CD4-positive, CD25-positive, alpha-beta regulatory T cell (primary cell): ENCODE measurements at regions not wholly inside any gene's neighbourhood (a gene's known extent, or its start where the extent isn't known, plus 50 kb on each side); places are given as distances from the start of the nearest gene placed in this dataset.

Source experiments
- ATAC-seq, 2 donors: fragments of 150-1000 bp; cut with Tn5 transposase; one replicate each; pipeline ENCODE4 v1.10.0; 2021; ENCODE audit warnings: low read depth in 2 of 2, moderate number of reproducible peaks in 2 of 2, moderate library complexity in 1 of 2
- DNase-seq, 3 donors: peaks; one replicate each; pipeline versions ENCODE4 v3.0.0 to v3.0.0-alpha.2; 2012 to 2022; ENCODE audit warnings: mixed read lengths in 1 of 3
- H3K27ac ChIP-seq: one replicate; pipeline ENCODE4 v1.7.0; 2013; ENCODE audit warnings: mild to moderate bottlenecking, low read length; ENCODE audit not compliant: insufficient read depth, poor library complexity, severe bottlenecking
- H3K27me3 ChIP-seq: one replicate; pipeline ENCODE4 v1.7.0; 2013; ENCODE audit warnings: low read length; ENCODE audit not compliant: control insufficient read depth, insufficient read depth
- H3K36me3 ChIP-seq: one replicate; pipeline ENCODE4 v1.7.0; 2013; ENCODE audit warnings: mild to moderate bottlenecking, low read length, moderate library complexity; ENCODE audit not compliant: control insufficient read depth, insufficient read depth
- H3K4me1 ChIP-seq: 2 replicates; pipeline ENCODE4 v1.7.0; 2013; ENCODE audit warnings: mild to moderate bottlenecking, low read length; ENCODE audit not compliant: insufficient read depth, control insufficient read depth, poor library complexity, severe bottlenecking
- H3K4me3 ChIP-seq: one replicate; pipeline ENCODE4 v1.7.0; 2013; ENCODE audit warnings: low read depth, mild to moderate bottlenecking, low read length, moderate library complexity
- H3K9me3 ChIP-seq, 2 experiments: 1 replicate in 1 of 2; 2 replicates in 1 of 2; pipeline ENCODE4 v1.7.0; 2013; ENCODE audit warnings: low read length in 2 of 2, mild to moderate bottlenecking in 1 of 2, moderate library complexity in 1 of 2; ENCODE audit not compliant: control insufficient read depth in 2 of 2
- H3K27ac Mint-ChIP-seq, 3 donors: one replicate each; pipeline ENCODE4 v1.8.0; 2020 to 2022; ENCODE audit warnings: mild to moderate bottlenecking in 3 of 3, mixed read lengths in 3 of 3, moderate library complexity in 2 of 3
- H3K27me3 Mint-ChIP-seq: one replicate; pipeline ENCODE4 v1.8.0; 2022; ENCODE audit warnings: mild to moderate bottlenecking, mixed read lengths
- H3K36me3 Mint-ChIP-seq: one replicate; pipeline ENCODE4 v1.8.0; 2020; ENCODE audit warnings: mixed read lengths
- H3K4me1 Mint-ChIP-seq, 4 donors: one replicate each; pipeline ENCODE4 v1.8.0; 2020 to 2022; ENCODE audit warnings: mixed read lengths in 4 of 4, mild to moderate bottlenecking in 1 of 4
- H3K4me3 Mint-ChIP-seq, 4 donors: one replicate each; pipeline ENCODE4 v1.8.0; 2020 to 2022; ENCODE audit warnings: mild to moderate bottlenecking in 4 of 4, mixed read lengths in 4 of 4, moderate library complexity in 3 of 4
- H3K9me3 Mint-ChIP-seq, 7 donors: one replicate each; pipeline ENCODE4 v1.8.0; 2020 to 2022; ENCODE audit warnings: mixed read lengths in 7 of 7, mild to moderate bottlenecking in 3 of 7, moderate library complexity in 2 of 7

DNA sequence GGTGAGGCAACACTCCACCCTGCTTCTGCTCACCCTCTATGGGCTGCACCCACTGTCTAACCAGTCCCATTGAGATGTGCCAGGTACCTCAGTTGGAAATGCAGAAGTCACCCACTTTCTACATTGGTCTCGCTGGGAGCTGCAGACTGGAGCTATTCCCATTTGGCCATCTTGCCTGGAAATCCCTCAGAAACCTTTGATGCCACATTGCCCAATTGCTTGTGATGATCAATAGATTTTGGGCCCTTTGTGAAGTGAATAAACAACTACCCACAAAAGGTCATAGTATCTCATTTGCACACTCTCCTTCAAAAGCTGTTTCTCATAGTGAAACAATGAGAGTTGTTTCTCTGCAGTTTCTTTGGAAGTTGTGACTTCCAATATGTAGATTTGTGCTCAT is 742.9 kb downstream of the INHBA start:
- no peak for ATAC-seq
- no peak for DNase-seq
- Mint-ChIP-seq H3K36me3 (no peaks in the 10 kb centered on the region), H3K9me3 (peaks cover 0 to 13% (median 4%) of the 10 kb centered on the region in 7 donors), H3K27me3 (no peaks in the 10 kb centered on the region), H3K4me1 (no peaks in the 10 kb centered on the region), H3K4me3 (no peak overlapping the region), H3K27ac (no peak overlapping the region)
- H3K27ac ChIP-seq = no peak overlapping the region
- H3K9me3 ChIP-seq = no peaks in the 10 kb centered on the region
- H3K36me3 ChIP-seq = no peaks in the 10 kb centered on the region
- no peak overlapping the region for H3K4me3 ChIP-seq
- no peaks in the 10 kb centered on the region for H3K27me3 ChIP-seq
- no peaks in the 10 kb centered on the region for H3K4me1 ChIP-seq

DNA sequence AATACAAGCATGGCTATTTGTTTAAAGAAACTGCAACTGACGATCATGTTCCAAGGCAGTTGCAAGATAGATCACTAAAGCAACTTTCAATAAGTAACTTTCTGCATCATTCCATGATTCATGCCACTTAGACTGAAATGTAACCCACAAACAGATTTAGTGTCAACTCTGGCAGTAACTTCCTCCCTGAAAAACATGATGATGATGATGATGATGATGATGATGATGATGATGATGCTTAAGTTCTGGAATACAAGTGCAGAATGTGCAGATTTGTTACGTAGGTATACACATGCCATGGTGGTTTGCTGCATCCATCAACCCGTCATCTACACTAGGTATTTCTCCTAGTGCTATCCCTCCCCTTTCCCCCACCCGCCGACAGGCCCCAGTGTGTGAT is 754.7 kb downstream of the INHBA start:
- no peaks in the 10 kb centered on the region for H3K36me3 ChIP-seq
- Mint-ChIP-seq H3K4me1 (no peaks in the 10 kb centered on the region), H3K27me3 (no peaks in the 10 kb centered on the region), H3K4me3 (no peak overlapping the region), H3K27ac (no peak overlapping the region), H3K9me3 (peaks cover 0 to 46% (median 11%) of the 10 kb centered on the region in 7 donors), H3K36me3 (no peaks in the 10 kb centered on the region)
- H3K4me1 ChIP-seq = no peaks in the 10 kb centered on the region
- DNase-seq (no peak), ATAC-seq (no peak)
- no peaks in the 10 kb centered on the region for H3K27me3 ChIP-seq
- no peak overlapping the region for H3K27ac ChIP-seq
- no peak overlapping the region for H3K4me3 ChIP-seq
- peaks cover 6 to 20% of the 10 kb centered on the region in 2 experiments for H3K9me3 ChIP-seq

DNA sequence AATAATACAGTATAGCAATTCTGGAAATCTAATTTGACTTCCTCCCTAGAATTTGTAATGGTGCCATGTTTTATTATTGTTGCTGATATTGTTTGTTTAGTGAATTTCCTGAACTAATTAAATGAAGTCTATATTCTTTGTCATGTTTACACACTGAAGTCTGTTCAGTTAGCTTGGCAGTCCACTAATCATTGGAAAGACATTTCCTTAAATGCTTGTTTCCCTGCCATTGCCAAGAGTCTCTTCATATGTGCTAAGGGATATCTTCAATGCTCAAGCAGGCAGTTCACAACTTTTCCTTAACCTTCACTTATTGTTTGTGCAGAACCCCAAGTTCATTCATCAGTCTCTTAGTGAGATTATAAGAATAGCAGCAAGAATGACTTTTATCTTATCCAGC is 755.3 kb downstream of the INHBA start:
- H3K9me3 Mint-ChIP-seq = peaks cover 0 to 44% (median 13%) of the 10 kb centered on the region in 7 donors
- Histone ChIP-seq H3K36me3 (no peaks in the 10 kb centered on the region), H3K4me3 (no peak overlapping the region), H3K27me3 (no peaks in the 10 kb centered on the region), H3K9me3 (peaks cover 6 to 20% of the 10 kb centered on the region in 2 experiments), H3K4me1 (no peaks in the 10 kb centered on the region), H3K27ac (no peak overlapping the region)
- H3K36me3 Mint-ChIP-seq = no peaks in the 10 kb centered on the region
- no peaks in the 10 kb centered on the region for H3K27me3 Mint-ChIP-seq
- no peak overlapping the region for H3K4me3 Mint-ChIP-seq
- no peak overlapping the region for H3K27ac Mint-ChIP-seq
- ATAC-seq = no peak
- no peak for DNase-seq
- no peaks in the 10 kb centered on the region for H3K4me1 Mint-ChIP-seq

DNA sequence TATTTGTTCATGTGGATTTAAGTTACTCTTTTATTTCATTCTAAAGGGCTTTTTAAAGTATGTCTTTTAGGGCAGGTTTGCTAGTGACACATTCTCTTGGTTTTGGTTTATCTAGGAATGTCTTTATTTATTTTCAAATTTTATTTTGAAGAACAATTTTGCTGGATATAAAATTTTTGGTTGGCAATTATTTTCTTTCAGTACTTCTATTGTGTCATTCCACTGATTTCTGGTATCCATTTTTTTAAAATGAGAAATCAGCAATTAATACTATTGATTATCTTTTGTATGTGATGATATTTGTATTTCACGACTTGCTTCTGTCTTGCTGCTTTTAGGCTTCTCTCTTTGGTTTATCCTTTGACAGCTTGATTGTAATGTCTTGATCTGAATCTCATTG is 756.3 kb downstream of the INHBA start:
- Histone ChIP-seq H3K4me1 (no peaks in the 10 kb centered on the region), H3K27ac (no peak overlapping the region), H3K9me3 (peaks cover 6 to 20% of the 10 kb centered on the region in 2 experiments), H3K36me3 (no peaks in the 10 kb centered on the region), H3K4me3 (no peak overlapping the region), H3K27me3 (no peaks in the 10 kb centered on the region)
- Mint-ChIP-seq H3K36me3 (no peaks in the 10 kb centered on the region), H3K27me3 (no peaks in the 10 kb centered on the region), H3K27ac (no peak overlapping the region), H3K4me1 (no peaks in the 10 kb centered on the region), H3K9me3 (peaks cover 0 to 48% (median 11%) of the 10 kb centered on the region in 7 donors), H3K4me3 (no peak overlapping the region)
- no peak for DNase-seq
- ATAC-seq = no peak

DNA sequence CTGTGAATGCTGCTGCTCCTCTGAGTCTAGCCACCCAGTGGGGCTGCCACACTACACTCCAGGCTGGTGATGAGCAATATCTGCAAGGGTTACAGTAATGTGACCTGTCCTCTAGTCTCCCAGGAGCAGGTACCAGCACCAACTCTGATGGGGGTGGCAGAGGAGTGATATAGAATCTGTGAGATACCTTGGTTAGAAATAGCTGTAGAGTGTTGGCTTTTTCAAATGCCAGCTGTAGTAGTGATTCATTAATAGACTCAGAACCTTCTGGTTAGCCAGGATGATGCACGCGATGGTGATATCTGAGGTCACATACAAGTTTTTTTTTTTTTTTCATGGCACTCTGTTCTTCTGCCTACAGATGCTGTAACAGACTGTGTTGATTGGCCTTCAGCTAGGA is 757.1 kb downstream of the INHBA start:
- Histone ChIP-seq H3K36me3 (no peaks in the 10 kb centered on the region), H3K4me1 (no peaks in the 10 kb centered on the region), H3K27ac (no peak overlapping the region), H3K9me3 (peaks cover 6 to 20% of the 10 kb centered on the region in 2 experiments), H3K4me3 (no peak overlapping the region), H3K27me3 (no peaks in the 10 kb centered on the region)
- Mint-ChIP-seq H3K4me3 (no peak overlapping the region), H3K27me3 (no peaks in the 10 kb centered on the region), H3K36me3 (no peaks in the 10 kb centered on the region), H3K9me3 (peaks cover 0 to 44% (median 9%) of the 10 kb centered on the region in 7 donors), H3K4me1 (no peaks in the 10 kb centered on the region), H3K27ac (no peak overlapping the region)
- DNase-seq = no peak
- ATAC-seq = no peak

DNA sequence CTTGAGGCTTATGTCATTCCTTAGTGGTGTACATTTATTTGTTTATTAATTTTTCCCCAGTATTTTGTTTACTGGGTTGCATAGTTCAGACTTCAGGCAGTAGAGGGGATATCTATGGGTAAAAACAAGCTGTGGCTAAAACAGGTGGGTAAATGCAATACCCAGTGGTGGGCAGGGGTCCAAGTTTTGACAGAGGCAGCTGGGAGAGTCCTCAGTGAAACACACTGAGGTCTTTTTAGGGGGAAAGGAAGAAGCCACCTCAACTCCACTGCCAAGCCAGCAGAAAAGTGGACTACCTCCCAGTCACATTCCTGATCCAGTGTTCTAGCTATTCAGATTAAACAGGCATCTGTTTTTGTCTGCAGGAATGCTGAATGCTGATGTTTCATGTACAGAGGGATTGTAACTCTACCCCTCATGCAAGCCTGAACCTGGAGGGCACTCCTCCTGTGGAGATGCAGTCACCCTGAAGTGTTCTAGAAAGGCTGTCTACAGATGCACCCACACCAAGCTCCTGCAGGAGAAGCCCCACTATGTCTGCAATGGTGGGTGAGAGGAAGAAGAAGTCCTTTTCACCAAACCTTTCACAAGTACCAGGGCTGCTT is 757.8 kb downstream of the INHBA start:
- H3K36me3 Mint-ChIP-seq = no peaks in the 10 kb centered on the region
- Histone ChIP-seq H3K36me3 (no peaks in the 10 kb centered on the region), H3K4me3 (no peak overlapping the region), H3K27me3 (no peaks in the 10 kb centered on the region), H3K9me3 (peaks cover 6 to 20% of the 10 kb centered on the region in 2 experiments), H3K4me1 (no peaks in the 10 kb centered on the region), H3K27ac (no peak overlapping the region)
- no peak overlapping the region for H3K27ac Mint-ChIP-seq
- no peak for ATAC-seq
- no peak overlapping the region for H3K4me3 Mint-ChIP-seq
- H3K27me3 Mint-ChIP-seq = no peaks in the 10 kb centered on the region
- peaks cover 0 to 40% (median 9%) of the 10 kb centered on the region in 7 donors for H3K9me3 Mint-ChIP-seq
- no peak for DNase-seq
- H3K4me1 Mint-ChIP-seq = no peaks in the 10 kb centered on the region

DNA sequence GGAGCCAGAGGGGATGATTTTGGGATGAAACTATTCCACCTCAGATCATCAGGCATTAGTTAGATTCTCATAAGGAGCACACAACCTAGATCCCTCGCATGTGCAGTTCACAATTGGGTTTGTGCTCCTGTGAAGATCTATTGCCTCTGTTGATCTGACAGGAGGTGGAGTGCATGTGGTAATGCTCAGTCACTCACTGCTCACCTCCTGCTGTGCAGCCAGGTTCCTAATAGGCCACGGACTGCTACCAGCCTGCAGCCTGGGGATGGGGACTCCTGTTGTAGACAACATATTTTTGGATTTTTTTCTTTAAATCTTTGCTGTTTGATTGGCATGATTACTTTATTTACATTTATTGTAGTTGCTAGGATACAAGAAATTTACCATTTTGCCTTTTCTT is 765.0 kb downstream of the INHBA start:
- Mint-ChIP-seq H3K9me3 (peaks cover 1 to 29% (median 6%) of the 10 kb centered on the region in 7 donors), H3K27me3 (no peaks in the 10 kb centered on the region), H3K36me3 (no peaks in the 10 kb centered on the region), H3K27ac (no peak overlapping the region), H3K4me3 (no peak overlapping the region), H3K4me1 (no peaks in the 10 kb centered on the region)
- Histone ChIP-seq H3K4me3 (no peak overlapping the region), H3K36me3 (no peaks in the 10 kb centered on the region), H3K4me1 (no peaks in the 10 kb centered on the region), H3K27me3 (no peaks in the 10 kb centered on the region), H3K9me3 (peaks cover 3 to 4% of the 10 kb centered on the region in 2 experiments), H3K27ac (no peak overlapping the region)
- no peak for DNase-seq
- no peak for ATAC-seq

DNA sequence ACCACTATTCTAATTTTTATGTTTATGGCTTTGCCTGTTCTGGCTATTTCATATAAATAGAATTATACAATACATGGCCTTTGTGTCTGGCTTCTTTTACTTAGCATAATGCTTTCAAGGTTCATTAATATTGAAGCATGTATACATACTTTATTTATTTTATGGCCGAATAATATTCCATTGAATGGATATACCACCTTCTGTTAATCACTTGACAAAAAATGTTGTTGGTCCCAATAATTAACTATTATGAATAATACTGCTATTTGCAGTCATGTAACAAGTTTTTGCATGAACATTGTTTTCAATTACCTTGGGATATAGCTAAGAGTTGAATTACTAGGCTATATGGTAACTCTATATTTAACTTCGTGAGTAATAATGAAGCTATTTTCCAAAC is 767.5 kb downstream of the INHBA start:
- H3K27ac Mint-ChIP-seq = no peak overlapping the region
- Histone ChIP-seq H3K36me3 (no peaks in the 10 kb centered on the region), H3K27me3 (no peaks in the 10 kb centered on the region), H3K27ac (no peak overlapping the region), H3K9me3 (peaks cover 3 to 4% of the 10 kb centered on the region in 2 experiments), H3K4me3 (no peak overlapping the region), H3K4me1 (no peaks in the 10 kb centered on the region)
- H3K4me1 Mint-ChIP-seq = no peaks in the 10 kb centered on the region
- H3K36me3 Mint-ChIP-seq = no peaks in the 10 kb centered on the region
- H3K9me3 Mint-ChIP-seq = peaks cover 1 to 29% (median 5%) of the 10 kb centered on the region in 7 donors
- H3K4me3 Mint-ChIP-seq = no peak overlapping the region
- ATAC-seq (no peak), DNase-seq (no peak)
- no peaks in the 10 kb centered on the region for H3K27me3 Mint-ChIP-seq
